Panc1 (cell line): ENCODE measurements at regions not wholly inside any gene's neighbourhood (a gene's known extent, or its start where the extent isn't known, plus 50 kb on each side); places are given as distances from the start of the nearest gene placed in this dataset.

ENCODE experiments used
- ATAC-seq: fragments of 200-7000 bp; cut with Tn5 transposase; 2 replicates; pipeline ENCODE4 v1.9.1; 2020; ENCODE audit warnings: mild to moderate bottlenecking, moderate library complexity
- BruUV-seq: library from RNA; stranded (reverse); fragments of 400-500 nt; replicated peaks from 2 replicates; lab custom pipeline; 2021; lab: Mats Ljungman, UMichigan
- CTCF ChIA-PET: fragments of 300-600 bp; sonication (Branson Sonifier 250); formaldehyde crosslinking; loops from one replicate; lab custom pipeline; 2022; ENCODE audit warnings: antibody characterized with exemption; lab: Charles Lee
- POLR2A ChIA-PET: fragments of 300-600 bp; sonication (Branson Sonifier 250); formaldehyde crosslinking; loops from one replicate; lab custom pipeline; 2022; ENCODE audit warnings: antibody characterized with exemption; lab: Charles Lee
- DNase-seq: peaks from one replicate; pipeline ENCODE4 v3.0.0-alpha.2; 2010; ENCODE audit warnings: low read depth, low spot score
- H3K27ac ChIP-seq: 2 replicates; pipeline ENCODE4 v1.5.1; 2011; ENCODE audit warnings: mild to moderate bottlenecking, low read length, inconsistent platforms
- H3K27me3 ChIP-seq: fragments of 200-500 bp; sonication (Bioruptor generic); 2 replicates; pipeline ENCODE4 v1.6.0; 2014; ENCODE audit warnings: low read length, inconsistent platforms; ENCODE audit not compliant: control insufficient read depth, insufficient read depth
- H3K36me3 ChIP-seq: fragments of 200-500 bp; sonication (Bioruptor generic); 2 replicates; pipeline ENCODE4 v1.5.1; 2014; ENCODE audit warnings: inconsistent platforms, mild to moderate bottlenecking, low read length, moderate library complexity; ENCODE audit not compliant: control insufficient read depth, insufficient read depth
- H3K4me1 ChIP-seq: 2 replicates; pipeline ENCODE4 v1.5.1; 2011; ENCODE audit warnings: inconsistent platforms, mild to moderate bottlenecking, low read length, moderate library complexity; ENCODE audit not compliant: control insufficient read depth, insufficient read depth
- H3K4me3 ChIP-seq, 2 experiments: 2 replicates each; pipeline ENCODE4 v1.5.1; 2011 to 2012; ENCODE audit warnings: low read depth in 2 of 2, low read length in 2 of 2, mild to moderate bottlenecking in 2 of 2, inconsistent platforms in 1 of 2, moderate library complexity in 1 of 2
- H3K9me3 ChIP-seq: fragments of 200-500 bp; sonication (Bioruptor generic); 2 replicates; pipeline ENCODE4 v1.5.1; 2014; ENCODE audit warnings: low read depth, mild to moderate bottlenecking, inconsistent platforms, low read length, moderate library complexity; ENCODE audit not compliant: control insufficient read depth, insufficient read depth
- CTCF ChIP-seq: fragments of 450-650 bp; IDR thresholded peaks from 2 replicates; pipeline ENCODE4 v1.5.1; 2017; ENCODE audit warnings: mild to moderate bottlenecking
- POLR2AphosphoS5 ChIP-seq: IDR thresholded peaks from 2 replicates; pipeline ENCODE4 v1.6.1; 2012; ENCODE audit warnings: mild to moderate bottlenecking, low read depth, low read length, moderate library complexity
- REST ChIP-seq, 2 experiments: IDR thresholded peaks; 2 replicates each; pipeline ENCODE4 v1.6.1; 2011 to 2012; ENCODE audit warnings: low read depth in 2 of 2, control low read depth in 1 of 2, low read length in 1 of 2, mild to moderate bottlenecking in 1 of 2, moderate library complexity in 1 of 2; ENCODE audit not compliant: insufficient read depth in 1 of 2
- SIN3A ChIP-seq: IDR thresholded peaks from 2 replicates; pipeline ENCODE4 v1.6.1; 2012; ENCODE audit warnings: low read depth, mild to moderate bottlenecking, low read length, moderate library complexity, borderline replicate concordance; ENCODE audit not compliant: insufficient read depth
- TCF7L2 ChIP-seq: IDR thresholded peaks from 2 replicates; pipeline ENCODE4 v1.6.1; 2011; ENCODE audit warnings: mild to moderate bottlenecking, low read depth, low read length, inconsistent platforms
- in situ Hi-C: cut with HindIII; loops from 2 replicates; pipeline ENCODE4 v1.10.0; 2016; ENCODE audit warnings: low sequenced_read_pairs, low pct_unique_long_range_greater_than_20kb
- intact Hi-C: fragments of 100-400 bp; cut with micrococcal nuclease; formaldehyde crosslinking; loops from one replicate; pipeline ENCODE4 v1.10.0; 2022; ENCODE audit not compliant: unreplicated experiment

- in situ Hi-C loops (no loop called here), intact Hi-C loops (no loop called here)
- H3K9me3 ChIP-seq = no peaks in the 10 kb centered on the region
- H3K4me3 ChIP-seq = no peak overlapping the region
- H3K36me3 ChIP-seq = no peaks in the 10 kb centered on the region
- H3K27ac ChIP-seq = no peak overlapping the region
- no peak for DNase-seq
- no peaks in the 10 kb centered on the region for H3K4me1 ChIP-seq
- no TSS peak for BruUV-seq
- ChIA-PET POLR2A (no interaction called here), CTCF (no interaction called here)
- no peaks in the 10 kb centered on the region for H3K27me3 ChIP-seq
- ATAC-seq = no peak
- no peak for TF ChIP-seq SIN3A
- no peak for TF ChIP-seq REST (IDR thresholded peaks at IDR 0.05; ENCODE audit: insufficient read depth in 1 of 2, low read depth in 2 of 2, low read length in 1 of 2)
- TF ChIP-seq POLR2AphosphoS5 = no peak
- no peak for TF ChIP-seq CTCF
Observed at GRCh38 chr18:39752351-39752750, 2186.8 kb upstream of the CELF4 start.

GRCh38 chr18:39751921-39752320 is 2186.3 kb upstream of the CELF4 start:
- intact Hi-C loops = no loop called here
- Histone ChIP-seq H3K27ac (no peak overlapping the region), H3K27me3 (no peaks in the 10 kb centered on the region), H3K9me3 (no peaks in the 10 kb centered on the region), H3K4me1 (no peaks in the 10 kb centered on the region), H3K36me3 (no peaks in the 10 kb centered on the region), H3K4me3 (no peak overlapping the region)
- TF ChIP-seq REST (IDR thresholded peaks at IDR 0.05; ENCODE audit: insufficient read depth in 1 of 2, low read depth in 2 of 2, low read length in 1 of 2) (no peak), TCF7L2 (no peak), CTCF (no peak), SIN3A (no peak), POLR2AphosphoS5 (no peak)
- BruUV-seq = no TSS peak
- in situ Hi-C loops = no loop called here
- DNase-seq = no peak
- ChIA-PET POLR2A (no interaction called here), CTCF (no interaction called here)
- ATAC-seq = no peak
